Progenitor cell of endocrine pancreas (in vitro differentiated cells): ENCODE measurements at regions not wholly inside any gene's neighbourhood (a gene's known extent, or its start where the extent isn't known, plus 50 kb on each side); places are given as distances from the start of the nearest gene placed in this dataset.

ENCODE experiments used
- DNase-seq: peaks from one replicate; pipeline ENCODE4 v3.0.0; 2021; ENCODE audit warnings: low spot score; ENCODE audit not compliant: unreplicated experiment
- H3K27ac Mint-ChIP-seq: 2 replicates; pipeline ENCODE4 v1.8.0; 2021; ENCODE audit warnings: mild to moderate bottlenecking, moderate library complexity, mixed read lengths
- H3K27me3 Mint-ChIP-seq: 2 replicates; pipeline ENCODE4 v1.8.0; 2021; ENCODE audit warnings: mixed read lengths
- H3K36me3 Mint-ChIP-seq: 2 replicates; pipeline ENCODE4 v1.8.0; 2022; ENCODE audit warnings: mixed read lengths; ENCODE audit not compliant: insufficient read depth
- H3K4me1 Mint-ChIP-seq: 2 replicates; pipeline ENCODE4 v1.8.0; 2021; ENCODE audit warnings: low read depth, mixed read lengths
- H3K4me3 Mint-ChIP-seq: 2 replicates; pipeline ENCODE4 v1.8.0; 2021; ENCODE audit warnings: low read depth, mild to moderate bottlenecking, moderate library complexity, mixed read lengths
- H3K9me3 Mint-ChIP-seq: 2 replicates; pipeline ENCODE4 v1.8.0; 2021; ENCODE audit warnings: low read depth, mixed read lengths
- TF ChIP-seq, protein P1 (sequence below): fragments of 200-600 bp; sonication (generic); IDR thresholded peaks from one replicate; pipeline ENCODE4 v1.5.0; 2021; ENCODE audit warnings: antibody characterized with exemption, mild to moderate bottlenecking; ENCODE audit not compliant: unreplicated experiment

GRCh38 chr4:146029147-146029546 lies 90.5 kb upstream of the ZNF827 start:
- Mint-ChIP-seq H3K27ac (no peak overlapping the region), H3K4me3 (no peak overlapping the region), H3K9me3 (peaks cover 6% of the 10 kb centered on the region), H3K4me1 (peaks cover 27% of the 10 kb centered on the region), H3K27me3 (no peaks in the 10 kb centered on the region), H3K36me3 (peaks cover 1% of the 10 kb centered on the region)
- TF ChIP-seq, protein P1, sequence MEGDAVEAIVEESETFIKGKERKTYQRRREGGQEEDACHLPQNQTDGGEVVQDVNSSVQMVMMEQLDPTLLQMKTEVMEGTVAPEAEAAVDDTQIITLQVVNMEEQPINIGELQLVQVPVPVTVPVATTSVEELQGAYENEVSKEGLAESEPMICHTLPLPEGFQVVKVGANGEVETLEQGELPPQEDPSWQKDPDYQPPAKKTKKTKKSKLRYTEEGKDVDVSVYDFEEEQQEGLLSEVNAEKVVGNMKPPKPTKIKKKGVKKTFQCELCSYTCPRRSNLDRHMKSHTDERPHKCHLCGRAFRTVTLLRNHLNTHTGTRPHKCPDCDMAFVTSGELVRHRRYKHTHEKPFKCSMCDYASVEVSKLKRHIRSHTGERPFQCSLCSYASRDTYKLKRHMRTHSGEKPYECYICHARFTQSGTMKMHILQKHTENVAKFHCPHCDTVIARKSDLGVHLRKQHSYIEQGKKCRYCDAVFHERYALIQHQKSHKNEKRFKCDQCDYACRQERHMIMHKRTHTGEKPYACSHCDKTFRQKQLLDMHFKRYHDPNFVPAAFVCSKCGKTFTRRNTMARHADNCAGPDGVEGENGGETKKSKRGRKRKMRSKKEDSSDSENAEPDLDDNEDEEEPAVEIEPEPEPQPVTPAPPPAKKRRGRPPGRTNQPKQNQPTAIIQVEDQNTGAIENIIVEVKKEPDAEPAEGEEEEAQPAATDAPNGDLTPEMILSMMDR: no peak
- DNase-seq: no peak

DNA sequence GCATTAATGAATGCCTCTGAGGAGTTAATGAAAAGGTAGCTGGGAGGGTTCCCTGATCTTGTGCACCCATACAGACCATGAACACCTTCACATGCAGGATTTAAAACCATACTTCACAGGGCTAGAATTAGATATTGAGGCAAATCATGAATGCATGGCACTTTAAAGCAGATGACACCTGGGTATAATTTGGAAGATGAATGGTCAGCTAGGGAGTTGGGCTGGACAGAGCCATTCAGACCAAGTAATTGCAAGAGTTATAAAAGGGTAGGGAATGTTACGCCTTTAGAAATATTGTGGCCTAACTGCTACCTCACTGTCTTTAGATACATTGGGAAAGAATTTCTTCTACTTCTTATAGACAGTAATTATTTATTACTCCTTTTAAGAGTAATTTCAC lies 89.1 kb upstream of the ZNF827 start:
- H3K27ac Mint-ChIP-seq: no peak overlapping the region
- H3K27me3 Mint-ChIP-seq: no peaks in the 10 kb centered on the region
- H3K36me3 Mint-ChIP-seq: no peaks in the 10 kb centered on the region
- TF ChIP-seq, protein P1: no peak
- no peak overlapping the region for H3K4me3 Mint-ChIP-seq
- DNase-seq: no peak
- H3K4me1 Mint-ChIP-seq: peaks cover 19% of the 10 kb centered on the region
- no peaks in the 10 kb centered on the region for H3K9me3 Mint-ChIP-seq

DNA sequence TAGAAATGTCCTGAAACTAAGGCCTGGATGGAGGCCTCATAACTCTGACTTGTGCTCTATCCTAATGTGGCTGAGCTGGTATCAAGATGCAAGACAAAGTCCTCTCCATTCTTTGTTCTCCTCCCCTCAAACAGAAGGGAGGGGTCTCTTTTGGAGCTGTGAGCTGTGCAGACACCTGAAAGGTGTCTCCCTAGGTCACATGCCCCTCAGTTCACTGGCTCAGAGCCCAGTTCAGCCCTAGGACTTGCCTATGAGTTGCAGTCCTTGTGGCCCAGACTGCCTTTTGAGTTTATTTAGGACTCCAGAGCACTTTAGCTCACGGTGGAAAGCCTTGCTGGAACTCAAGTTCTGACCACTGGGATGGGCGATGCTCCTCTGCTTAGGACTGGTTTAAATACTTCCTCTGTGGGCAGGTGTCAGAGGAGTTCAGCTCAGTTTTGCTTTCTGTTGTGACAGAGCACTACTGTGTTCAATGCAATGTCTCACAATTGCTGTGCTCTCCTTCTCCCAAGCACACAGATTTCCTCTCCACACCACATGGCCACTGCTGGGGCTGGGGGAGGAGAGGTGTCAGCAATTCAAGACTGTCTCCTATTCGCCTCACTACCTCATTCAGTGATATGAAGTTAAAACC lies 84.8 kb upstream of the ZNF827 start:
- no peaks in the 10 kb centered on the region for H3K9me3 Mint-ChIP-seq
- no peak overlapping the region for H3K27ac Mint-ChIP-seq
- TF ChIP-seq, protein P1: no peak
- no peak for DNase-seq
- H3K4me3 Mint-ChIP-seq: no peak overlapping the region
- H3K36me3 Mint-ChIP-seq: no peaks in the 10 kb centered on the region
- peaks cover 2% of the 10 kb centered on the region for H3K4me1 Mint-ChIP-seq
- H3K27me3 Mint-ChIP-seq: no peaks in the 10 kb centered on the region

- Mint-ChIP-seq H3K27me3 (no peaks in the 10 kb centered on the region), H3K36me3 (no peaks in the 10 kb centered on the region), H3K4me3 (no peak overlapping the region), H3K4me1 (peaks cover 2% of the 10 kb centered on the region), H3K9me3 (peaks cover 5% of the 10 kb centered on the region), H3K27ac (no peak overlapping the region)
- TF ChIP-seq, protein P1: no peak
- DNase-seq: no peak
These were observed 83.9 kb upstream of the ZNF827 start for GRCh38 chr4:146022541-146022940.

- Mint-ChIP-seq H3K27ac (no peak overlapping the region), H3K4me1 (peaks cover 2% of the 10 kb centered on the region), H3K4me3 (no peak overlapping the region), H3K36me3 (no peaks in the 10 kb centered on the region), H3K9me3 (peaks cover 5% of the 10 kb centered on the region), H3K27me3 (no peaks in the 10 kb centered on the region)
- TF ChIP-seq, protein P1: no peak
- DNase-seq: no peak
These were observed 79.6 kb upstream of the ZNF827 start for GRCh38 chr4:146018247-146018646.
